KMS-11 (cell line): ENCODE measurements at regions not wholly inside any gene's neighbourhood (a gene's known extent, or its start where the extent isn't known, plus 50 kb on each side); places are given as distances from the start of the nearest gene placed in this dataset.

Source experiments
- H2AFZ ChIP-seq: fragments of 200-600 bp; sonication (generic); 2 replicates; pipeline ENCODE4 v1.6.1; 2016; ENCODE audit warnings: antibody characterized with exemption, mixed run types, low read depth
- H3K27ac ChIP-seq: fragments of 200-600 bp; sonication (generic); 2 replicates; pipeline ENCODE4 v1.6.1; 2016; ENCODE audit warnings: mild to moderate bottlenecking, mixed run types
- H3K27me3 ChIP-seq: fragments of 200-600 bp; sonication (generic); 2 replicates; pipeline ENCODE4 v1.6.1; 2017; ENCODE audit warnings: mild to moderate bottlenecking, low read depth, mixed run types, moderate library complexity; ENCODE audit not compliant: insufficient read depth
- H3K36me3 ChIP-seq: fragments of 200-600 bp; sonication (generic); 2 replicates; pipeline ENCODE4 v1.6.1; 2017; ENCODE audit warnings: mild to moderate bottlenecking, mixed run types; ENCODE audit not compliant: insufficient read depth
- H3K4me1 ChIP-seq: fragments of 200-600 bp; sonication (generic); 2 replicates; pipeline ENCODE4 v1.6.1; 2016; ENCODE audit warnings: mild to moderate bottlenecking, low read depth, mixed run types; ENCODE audit not compliant: poor library complexity, severe bottlenecking
- H3K4me2 ChIP-seq: fragments of 200-600 bp; sonication (generic); 2 replicates; pipeline ENCODE4 v1.7.0; 2016; ENCODE audit warnings: mild to moderate bottlenecking, mixed run types
- H3K4me3 ChIP-seq: fragments of 200-600 bp; sonication (generic); IDR thresholded peaks from 2 replicates; pipeline ENCODE4 v1.6.1; 2017; ENCODE audit warnings: low read depth, low read length, mixed read lengths; ENCODE audit not compliant: insufficient read depth
- H3K79me2 ChIP-seq: fragments of 200-600 bp; sonication (generic); 2 replicates; pipeline ENCODE4 v1.6.1; 2016; ENCODE audit warnings: low read depth, mixed run types; ENCODE audit not compliant: insufficient read depth
- H3K9ac ChIP-seq: fragments of 200-600 bp; sonication (generic); 2 replicates; pipeline ENCODE4 v1.6.1; 2016; ENCODE audit warnings: mild to moderate bottlenecking, mixed run types
- H4K20me1 ChIP-seq: fragments of 200-600 bp; sonication (generic); 2 replicates; pipeline ENCODE4 v1.6.1; 2016; ENCODE audit warnings: mild to moderate bottlenecking, mixed run types; ENCODE audit not compliant: insufficient read depth
- TF ChIP-seq, protein P1 (sequence below): fragments of 200-600 bp; sonication (generic); conservative IDR thresholded peaks from 2 replicates; pipeline ENCODE4 v1.6.1; 2017; ENCODE audit warnings: low read depth, mild to moderate bottlenecking, antibody characterized with exemption, low read length, moderate library complexity, mixed read lengths

DNA sequence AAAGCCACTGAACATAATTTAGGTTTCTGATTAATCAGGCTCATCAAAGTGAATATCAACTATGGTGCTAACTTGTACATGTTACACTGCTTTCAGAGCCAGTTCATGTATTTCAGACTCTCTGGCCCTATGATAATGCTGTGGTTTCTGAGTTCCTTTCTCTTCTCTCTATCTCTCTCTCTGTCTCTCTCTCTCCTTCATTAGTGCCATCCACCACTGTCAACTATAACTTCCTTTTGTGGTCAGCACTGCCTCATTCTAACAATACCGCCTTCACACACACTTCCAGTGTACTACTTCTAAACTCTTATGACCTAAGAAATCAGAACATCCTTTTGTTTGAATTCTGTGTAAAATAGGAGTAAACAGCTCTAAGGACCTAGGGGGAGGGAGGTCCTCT is 907.1 kb downstream of the RPA4 start:
- Histone ChIP-seq H3K79me2 (no peaks in the 10 kb centered on the region), H3K4me3 (no peak overlapping the region), H3K4me1 (no peaks in the 10 kb centered on the region), H3K9ac (no peak overlapping the region), H3K27ac (no peak overlapping the region), H2AFZ (no peak overlapping the region), H3K27me3 (no peaks in the 10 kb centered on the region), H4K20me1 (no peaks in the 10 kb centered on the region), H3K36me3 (no peaks in the 10 kb centered on the region), H3K4me2 (no peak overlapping the region)
- TF ChIP-seq, protein P1, sequence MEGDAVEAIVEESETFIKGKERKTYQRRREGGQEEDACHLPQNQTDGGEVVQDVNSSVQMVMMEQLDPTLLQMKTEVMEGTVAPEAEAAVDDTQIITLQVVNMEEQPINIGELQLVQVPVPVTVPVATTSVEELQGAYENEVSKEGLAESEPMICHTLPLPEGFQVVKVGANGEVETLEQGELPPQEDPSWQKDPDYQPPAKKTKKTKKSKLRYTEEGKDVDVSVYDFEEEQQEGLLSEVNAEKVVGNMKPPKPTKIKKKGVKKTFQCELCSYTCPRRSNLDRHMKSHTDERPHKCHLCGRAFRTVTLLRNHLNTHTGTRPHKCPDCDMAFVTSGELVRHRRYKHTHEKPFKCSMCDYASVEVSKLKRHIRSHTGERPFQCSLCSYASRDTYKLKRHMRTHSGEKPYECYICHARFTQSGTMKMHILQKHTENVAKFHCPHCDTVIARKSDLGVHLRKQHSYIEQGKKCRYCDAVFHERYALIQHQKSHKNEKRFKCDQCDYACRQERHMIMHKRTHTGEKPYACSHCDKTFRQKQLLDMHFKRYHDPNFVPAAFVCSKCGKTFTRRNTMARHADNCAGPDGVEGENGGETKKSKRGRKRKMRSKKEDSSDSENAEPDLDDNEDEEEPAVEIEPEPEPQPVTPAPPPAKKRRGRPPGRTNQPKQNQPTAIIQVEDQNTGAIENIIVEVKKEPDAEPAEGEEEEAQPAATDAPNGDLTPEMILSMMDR, result no peak

DNA sequence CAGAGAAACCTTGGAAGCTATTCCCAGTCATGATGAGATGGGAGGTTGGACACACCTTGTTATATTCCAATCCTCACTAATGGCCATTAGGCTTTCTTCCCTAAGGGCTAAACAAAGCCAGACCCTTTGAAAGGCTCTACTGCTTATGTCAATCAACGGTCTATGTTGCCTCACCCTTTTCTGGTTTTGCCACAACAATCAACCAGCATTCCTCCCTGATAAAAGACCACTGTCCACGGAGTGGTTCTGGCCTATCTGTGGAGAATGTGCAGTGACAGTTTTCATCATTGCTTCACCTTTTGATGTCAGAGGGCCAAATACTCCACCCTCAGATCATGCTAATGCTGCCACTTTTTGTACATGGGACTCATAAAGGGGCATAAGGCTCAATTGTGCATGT is 913.4 kb downstream of the RPA4 start:
- Histone ChIP-seq H3K9ac (no peak overlapping the region), H3K4me2 (no peak overlapping the region), H3K27ac (no peak overlapping the region), H3K4me1 (no peaks in the 10 kb centered on the region), H2AFZ (no peak overlapping the region), H3K27me3 (no peaks in the 10 kb centered on the region), H4K20me1 (no peaks in the 10 kb centered on the region), H3K36me3 (no peaks in the 10 kb centered on the region), H3K4me3 (no peak overlapping the region), H3K79me2 (no peaks in the 10 kb centered on the region)
- TF ChIP-seq, protein P1, result no peak

DNA sequence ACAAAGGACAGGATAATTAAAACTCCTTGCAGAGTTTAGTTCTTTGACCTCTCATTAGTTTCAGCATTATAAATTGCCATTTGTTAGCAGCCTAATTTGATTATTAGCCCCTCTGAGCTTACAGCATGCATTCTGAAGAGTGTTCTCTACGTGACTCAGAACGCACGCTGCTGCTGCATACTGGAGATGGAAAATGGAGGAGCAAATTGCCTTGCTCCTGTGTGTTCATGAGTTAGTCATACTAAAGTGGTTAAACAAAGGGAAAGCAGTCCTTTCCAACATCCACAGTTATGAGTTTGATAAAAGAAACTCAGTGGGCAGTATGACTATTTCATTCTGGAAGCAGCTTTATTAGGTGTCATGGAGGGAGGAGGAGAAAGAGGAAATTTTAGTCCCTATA is 922.5 kb downstream of the RPA4 start:
- TF ChIP-seq, protein P1, result no peak
- no peaks in the 10 kb centered on the region for H4K20me1 ChIP-seq
- H3K4me3 ChIP-seq, result no peak overlapping the region
- H3K36me3 ChIP-seq, result no peaks in the 10 kb centered on the region
- H3K27ac ChIP-seq, result no peak overlapping the region
- no peak overlapping the region for H3K9ac ChIP-seq
- no peak overlapping the region for H3K4me2 ChIP-seq
- no peaks in the 10 kb centered on the region for H3K27me3 ChIP-seq
- H3K4me1 ChIP-seq, result no peaks in the 10 kb centered on the region
- no peaks in the 10 kb centered on the region for H3K79me2 ChIP-seq
- H2AFZ ChIP-seq, result no peak overlapping the region

DNA sequence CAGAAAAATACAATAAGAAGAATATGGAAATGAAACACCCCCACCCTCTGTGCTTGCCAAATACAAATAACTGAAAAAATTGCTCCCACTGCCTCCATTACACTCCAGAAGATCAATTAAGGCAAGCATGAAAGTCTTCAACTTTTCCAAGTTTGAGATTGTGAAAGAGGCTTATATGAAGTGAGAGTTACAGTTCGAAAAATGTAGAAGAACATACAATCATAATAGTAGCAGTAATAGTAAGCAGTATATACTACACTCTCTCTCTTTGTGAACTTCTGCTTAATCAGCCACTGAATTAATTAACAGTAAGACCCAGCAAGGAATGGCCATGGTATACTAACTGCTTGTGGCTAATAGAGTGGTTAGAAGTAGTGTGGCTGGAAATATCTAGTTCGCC is 923.2 kb downstream of the RPA4 start:
- Histone ChIP-seq H3K79me2 (no peaks in the 10 kb centered on the region), H2AFZ (no peak overlapping the region), H3K4me1 (no peaks in the 10 kb centered on the region), H3K4me2 (no peak overlapping the region), H3K9ac (no peak overlapping the region), H3K27me3 (no peaks in the 10 kb centered on the region), H3K4me3 (no peak overlapping the region), H3K36me3 (no peaks in the 10 kb centered on the region), H3K27ac (no peak overlapping the region), H4K20me1 (no peaks in the 10 kb centered on the region)
- TF ChIP-seq, protein P1, result no peak

DNA sequence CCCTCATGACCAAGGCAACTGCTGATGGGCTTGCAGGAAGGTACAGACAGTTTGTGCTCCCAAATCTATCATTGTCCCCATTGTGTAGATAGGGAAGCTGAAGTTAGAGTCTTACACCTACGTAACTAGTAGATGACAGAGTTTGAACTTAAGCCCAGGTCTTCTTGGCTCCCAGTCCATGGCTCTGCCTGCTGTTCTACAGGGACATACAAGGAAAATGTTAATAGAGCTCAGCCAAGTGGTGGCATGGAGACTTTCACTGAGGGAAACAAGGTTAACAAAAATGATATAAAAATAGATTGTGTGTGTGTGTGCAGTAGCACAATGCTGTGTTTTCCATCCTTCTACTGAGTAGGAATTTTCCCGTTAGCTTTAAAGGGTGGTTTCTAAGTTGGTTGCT is 936.5 kb downstream of the RPA4 start:
- no peaks in the 10 kb centered on the region for H4K20me1 ChIP-seq
- TF ChIP-seq, protein P1, result no peak
- H3K27me3 ChIP-seq, result no peaks in the 10 kb centered on the region
- H3K4me1 ChIP-seq, result no peaks in the 10 kb centered on the region
- H3K9ac ChIP-seq, result no peak overlapping the region
- no peak overlapping the region for H3K27ac ChIP-seq
- no peak overlapping the region for H3K4me2 ChIP-seq
- no peaks in the 10 kb centered on the region for H3K79me2 ChIP-seq
- no peak overlapping the region for H3K4me3 ChIP-seq
- no peaks in the 10 kb centered on the region for H3K36me3 ChIP-seq
- H2AFZ ChIP-seq, result no peak overlapping the region
